Keratinocyte (primary cell): ENCODE measurements at regions not wholly inside any gene's neighbourhood (a gene's known extent, or its start where the extent isn't known, plus 50 kb on each side); places are given as distances from the start of the nearest gene placed in this dataset.

Source experiments
- DNase-seq: peaks from one replicate; pipeline ENCODE4 v3.0.0-alpha.2; 2011; ENCODE audit warnings: low read depth, missing footprints, low spot score
- FAIRE-seq: peaks from 2 replicates; lab custom pipeline; 2011; peaks lifted over from hg19 to GRCh38; lab: Jason Lieb, UNC
- H2AFZ ChIP-seq: 2 replicates; pipeline ENCODE4 v1.6.0; 2012; ENCODE audit warnings: low read length, control low read depth, inconsistent platforms; ENCODE audit not compliant: control insufficient read depth
- H3K27ac ChIP-seq: 2 replicates; pipeline ENCODE4 v1.5.1; 2011; ENCODE audit warnings: low read length; ENCODE audit not compliant: control insufficient read depth, insufficient read depth
- H3K27me3 ChIP-seq: 3 replicates; pipeline ENCODE4 v1.6.0; 2011; ENCODE audit warnings: low read length; ENCODE audit not compliant: control insufficient read depth, insufficient read depth; ENCODE audit errors: extremely low read depth
- H3K36me3 ChIP-seq, 2 experiments: 2 replicates in 1 of 2; 3 replicates in 1 of 2; pipeline ENCODE4 v1.5.1; 2011; ENCODE audit warnings: low read length in 2 of 2, mild to moderate bottlenecking in 1 of 2; ENCODE audit not compliant: control insufficient read depth in 2 of 2, insufficient read depth in 2 of 2; ENCODE audit errors: extremely low read depth in 1 of 2
- H3K4me1 ChIP-seq: 3 replicates; pipeline ENCODE4 v1.5.1; 2011; ENCODE audit warnings: low read length; ENCODE audit not compliant: control insufficient read depth, insufficient read depth; ENCODE audit errors: extremely low read depth
- H3K4me2 ChIP-seq: 3 replicates; pipeline ENCODE4 v1.6.0; 2011; ENCODE audit warnings: low read depth, low read length; ENCODE audit not compliant: control insufficient read depth, insufficient read depth; ENCODE audit errors: extremely low read depth
- H3K4me3 ChIP-seq, 3 experiments: fragments of 200-600 bp in 1 of 3; sonication (generic) in 1 of 3; 2 replicates in 2 of 3; 3 replicates in 1 of 3; pipeline ENCODE4 v1.5.1; 2011 to 2016; ENCODE audit warnings: low read length in 3 of 3, mild to moderate bottlenecking in 3 of 3, control low read depth in 2 of 3, inconsistent platforms in 1 of 3, low read depth in 1 of 3, mixed read lengths in 1 of 3, mixed run types in 1 of 3, moderate library complexity in 1 of 3; ENCODE audit not compliant: control insufficient read depth in 2 of 3, insufficient read depth in 2 of 3; ENCODE audit errors: extremely low read depth in 1 of 3
- H3K79me2 ChIP-seq: 2 replicates; pipeline ENCODE4 v1.6.0; 2012; ENCODE audit warnings: low read length; ENCODE audit not compliant: control insufficient read depth, insufficient read depth
- H3K9ac ChIP-seq: 3 replicates; pipeline ENCODE4 v1.6.0; 2011; ENCODE audit warnings: low read length; ENCODE audit not compliant: control insufficient read depth, insufficient read depth; ENCODE audit errors: extremely low read depth
- H3K9me1 ChIP-seq: 3 replicates; pipeline ENCODE4 v1.6.0; 2011; ENCODE audit warnings: low read length; ENCODE audit not compliant: control insufficient read depth, insufficient read depth; ENCODE audit errors: extremely low read depth
- H3K9me3 ChIP-seq: 2 replicates; pipeline ENCODE4 v1.5.1; 2012; ENCODE audit warnings: low read depth, low read length; ENCODE audit not compliant: control insufficient read depth
- H4K20me1 ChIP-seq: 3 replicates; pipeline ENCODE4 v1.6.0; 2011; ENCODE audit warnings: low read length; ENCODE audit not compliant: control insufficient read depth, insufficient read depth; ENCODE audit errors: extremely low read depth
- CTCF ChIP-seq, 3 experiments: IDR thresholded peaks in 1 of 3; conservative IDR thresholded peaks in 1 of 3; optimal IDR thresholded peaks in 1 of 3; 2 replicates in 2 of 3; 3 replicates in 1 of 3; pipeline versions ENCODE3 to v1.5.1; 2011; ENCODE audit warnings: low read length in 3 of 3, mild to moderate bottlenecking in 3 of 3, moderate library complexity in 2 of 3, control low read depth in 1 of 3, inconsistent platforms in 1 of 3; ENCODE audit not compliant: insufficient read depth in 2 of 3; ENCODE audit errors: extremely low read depth in 1 of 3
- EZH2 ChIP-seq: IDR thresholded peaks from one replicate; pipeline ENCODE4 v1.6.1; 2012; ENCODE audit warnings: inconsistent platforms, mild to moderate bottlenecking, low read length, moderate library complexity
- dilution Hi-C: fragments of 300-500 bp; cut with MboI; formaldehyde crosslinking; loops from one replicate; pipeline ENCODE4 v1.7.0; 2020; ENCODE audit warnings: low sequenced_read_pairs; ENCODE audit not compliant: extremely low pct_ligation_motif_present

DNA sequence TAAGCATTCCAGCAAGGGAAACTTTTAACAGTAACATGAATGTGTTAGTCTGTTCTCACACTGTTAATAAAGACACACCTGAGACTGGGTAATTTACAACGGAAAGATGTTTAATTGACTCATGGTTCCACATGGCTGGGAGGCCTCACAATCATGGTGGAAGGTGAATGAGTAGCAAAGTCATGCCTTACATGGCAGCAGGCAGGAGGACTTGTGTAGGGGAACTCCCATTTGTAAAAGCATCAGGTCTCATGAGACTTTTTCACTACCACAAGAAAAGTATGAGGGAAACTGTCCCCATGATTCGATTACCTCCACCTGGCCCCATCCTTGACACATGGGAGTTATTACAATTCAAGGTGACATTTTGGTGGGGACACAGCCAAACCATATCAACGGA, 168.3 kb downstream of the PAH start:
- H3K9me3 ChIP-seq, result no peaks in the 10 kb centered on the region
- FAIRE-seq, result no peak
- TF ChIP-seq CTCF (optimal IDR thresholded peaks at IDR 0.05 in 1 of 3, IDR thresholded peaks at IDR 0.05 in 1 of 3, conservative IDR thresholded peaks at IDR 0.05 in 1 of 3; ENCODE audit: extremely low read depth in 1 of 3, insufficient read depth in 2 of 3, low read length in 3 of 3) (no peak), EZH2 (no peak)
- H3K9ac ChIP-seq, result no peak overlapping the region
- dilution Hi-C loops, result no loop called here
- H3K4me1 ChIP-seq, result no peaks in the 10 kb centered on the region
- no peak overlapping the region for H2AFZ ChIP-seq
- H4K20me1 ChIP-seq, result no peaks in the 10 kb centered on the region
- H3K4me2 ChIP-seq, result no peak overlapping the region
- no peaks in the 10 kb centered on the region for H3K9me1 ChIP-seq
- H3K27ac ChIP-seq, result no peak overlapping the region
- no peak overlapping the region for H3K4me3 ChIP-seq
- H3K36me3 ChIP-seq, result no peaks in the 10 kb centered on the region
- no peak for DNase-seq
- no peaks in the 10 kb centered on the region for H3K79me2 ChIP-seq
- no peaks in the 10 kb centered on the region for H3K27me3 ChIP-seq

DNA sequence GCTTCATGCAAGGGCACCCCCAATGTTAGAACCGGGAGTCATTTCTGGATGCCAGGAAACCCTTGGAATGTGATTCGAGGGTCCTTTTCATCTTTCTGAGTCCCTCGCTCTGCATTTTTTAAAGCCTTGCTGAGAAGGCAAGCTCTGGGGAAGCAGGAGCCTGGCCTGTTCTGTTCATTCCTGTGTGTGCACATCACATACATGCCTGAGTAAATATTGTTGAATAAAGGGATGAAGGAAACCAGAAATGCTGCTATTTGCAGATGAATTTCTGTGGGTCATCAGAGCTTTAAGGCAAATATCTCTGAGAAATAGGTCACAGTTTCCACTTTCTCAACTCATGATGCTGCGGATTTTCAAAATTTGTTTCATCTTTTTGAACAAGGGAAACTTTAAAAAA, 170.1 kb downstream of the PAH start:
- Histone ChIP-seq H3K4me1 (no peaks in the 10 kb centered on the region), H3K27me3 (no peaks in the 10 kb centered on the region), H3K4me2 (no peak overlapping the region), H3K79me2 (no peaks in the 10 kb centered on the region), H3K9ac (no peak overlapping the region), H3K9me3 (no peaks in the 10 kb centered on the region), H2AFZ (no peak overlapping the region), H4K20me1 (no peaks in the 10 kb centered on the region), H3K36me3 (no peaks in the 10 kb centered on the region), H3K9me1 (no peaks in the 10 kb centered on the region), H3K27ac (no peak overlapping the region), H3K4me3 (no peak overlapping the region)
- DNase-seq (no peak), FAIRE-seq (no peak)
- TF ChIP-seq EZH2, result no peak
- no peak for TF ChIP-seq CTCF (optimal IDR thresholded peaks at IDR 0.05 in 1 of 3, IDR thresholded peaks at IDR 0.05 in 1 of 3, conservative IDR thresholded peaks at IDR 0.05 in 1 of 3; ENCODE audit: extremely low read depth in 1 of 3, insufficient read depth in 2 of 3, low read length in 3 of 3)
- dilution Hi-C loops, result no loop called here
